ENCODE measurements at regions not wholly inside any gene's neighbourhood (a gene's known extent, or its start where the extent isn't known, plus 50 kb on each side); places are given as distances from the start of the nearest gene placed in this dataset.

DNA sequence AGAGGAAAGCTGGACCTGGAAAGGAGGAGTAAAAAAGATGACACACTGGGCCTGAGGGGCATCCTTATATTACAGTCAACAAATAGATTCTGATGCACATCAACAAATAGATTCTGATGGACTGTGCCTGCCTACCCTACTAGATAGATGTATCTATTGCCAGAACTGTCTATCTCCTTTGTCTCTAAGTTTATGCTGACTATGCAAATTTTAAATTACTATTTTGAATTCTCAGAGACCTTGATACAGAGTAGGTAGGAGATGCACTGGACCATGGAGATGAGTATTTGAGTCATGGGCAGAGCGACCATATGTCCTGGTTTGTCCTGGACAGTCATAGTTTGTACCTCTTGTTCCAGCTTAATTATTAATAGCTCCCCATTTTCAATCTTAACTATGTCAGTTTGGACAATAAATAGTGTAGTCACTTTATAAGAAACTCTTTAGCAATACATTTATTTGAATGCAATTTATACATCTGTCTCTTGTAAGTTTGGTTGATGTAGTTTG, 247.9 kb upstream of the PPP1R2C start:
- no peak for DNase-seq (ENCODE audit: insufficient read length, low spot score, missing footprints)

DNA sequence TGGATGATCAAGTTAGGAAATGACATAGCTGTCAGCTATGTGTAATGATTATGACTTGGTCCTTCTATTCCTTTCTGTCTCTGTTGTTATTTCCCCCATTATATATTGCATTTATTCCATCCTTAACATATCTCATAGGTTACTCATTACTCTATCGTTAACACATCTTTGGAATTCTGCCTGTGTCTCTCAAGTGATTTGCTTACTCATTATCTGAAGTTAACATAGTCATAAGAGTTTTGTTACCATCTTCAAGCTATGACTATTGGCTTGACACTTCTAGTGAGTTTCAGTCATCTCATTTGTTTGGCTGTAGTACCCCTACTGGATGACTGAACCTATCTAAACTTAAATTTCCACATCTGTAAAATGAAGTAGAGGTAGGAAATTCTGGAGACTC, 286.1 kb upstream of the PPP1R2C start:
- Histone ChIP-seq H3K4me2 (ENCODE audit: insufficient read depth, low read length) (no peak overlapping the region), H3K36me3 (ENCODE audit: insufficient read depth, low read length) (no peaks in the 10 kb centered on the region), H3K4me1 (ENCODE audit: insufficient read depth, low read length) (no peaks in the 10 kb centered on the region), H3K4me3 (ENCODE audit: insufficient read depth, low read length) (no peak overlapping the region), H4K20me1 (ENCODE audit: insufficient read depth, low read length) (no peaks in the 10 kb centered on the region), H3K27ac (ENCODE audit: low read depth, low read length) (no peak overlapping the region), H3K79me2 (ENCODE audit: insufficient read depth, low read length) (no peaks in the 10 kb centered on the region), H3K27me3 (ENCODE audit: insufficient read depth, low read length) (no peaks in the 10 kb centered on the region), H3K9me3 (ENCODE audit: low read depth, low read length) (peaks cover 2% of the 10 kb centered on the region), H2AFZ (ENCODE audit: low read length) (no peak overlapping the region)
- TF ChIP-seq, protein P1, sequence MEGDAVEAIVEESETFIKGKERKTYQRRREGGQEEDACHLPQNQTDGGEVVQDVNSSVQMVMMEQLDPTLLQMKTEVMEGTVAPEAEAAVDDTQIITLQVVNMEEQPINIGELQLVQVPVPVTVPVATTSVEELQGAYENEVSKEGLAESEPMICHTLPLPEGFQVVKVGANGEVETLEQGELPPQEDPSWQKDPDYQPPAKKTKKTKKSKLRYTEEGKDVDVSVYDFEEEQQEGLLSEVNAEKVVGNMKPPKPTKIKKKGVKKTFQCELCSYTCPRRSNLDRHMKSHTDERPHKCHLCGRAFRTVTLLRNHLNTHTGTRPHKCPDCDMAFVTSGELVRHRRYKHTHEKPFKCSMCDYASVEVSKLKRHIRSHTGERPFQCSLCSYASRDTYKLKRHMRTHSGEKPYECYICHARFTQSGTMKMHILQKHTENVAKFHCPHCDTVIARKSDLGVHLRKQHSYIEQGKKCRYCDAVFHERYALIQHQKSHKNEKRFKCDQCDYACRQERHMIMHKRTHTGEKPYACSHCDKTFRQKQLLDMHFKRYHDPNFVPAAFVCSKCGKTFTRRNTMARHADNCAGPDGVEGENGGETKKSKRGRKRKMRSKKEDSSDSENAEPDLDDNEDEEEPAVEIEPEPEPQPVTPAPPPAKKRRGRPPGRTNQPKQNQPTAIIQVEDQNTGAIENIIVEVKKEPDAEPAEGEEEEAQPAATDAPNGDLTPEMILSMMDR (IDR thresholded peaks at IDR 0.05; ENCODE audit: extremely low read depth, low read depth, low read length), result no peak
- DNase-seq (ENCODE audit: insufficient read length, low spot score, missing footprints), result no peak

More for the DNA sequence above, 247.9 kb upstream of the PPP1R2C start:
- H3K79me2 ChIP-seq (ENCODE audit: insufficient read depth, low read length), result no peaks in the 10 kb centered on the region
- no peaks in the 10 kb centered on the region for H3K9me3 ChIP-seq (ENCODE audit: low read depth, low read length)
- no peaks in the 10 kb centered on the region for H4K20me1 ChIP-seq (ENCODE audit: insufficient read depth, low read length)
- H3K36me3 ChIP-seq (ENCODE audit: insufficient read depth, low read length), result no peaks in the 10 kb centered on the region
- TF ChIP-seq, protein P1 (IDR thresholded peaks at IDR 0.05; ENCODE audit: extremely low read depth, low read depth, low read length), result no peak
- H2AFZ ChIP-seq (ENCODE audit: low read length), result no peak overlapping the region
- H3K4me1 ChIP-seq (ENCODE audit: insufficient read depth, low read length), result no peaks in the 10 kb centered on the region
- no peaks in the 10 kb centered on the region for H3K27me3 ChIP-seq (ENCODE audit: insufficient read depth, low read length)
- H3K27ac ChIP-seq (ENCODE audit: low read depth, low read length), result no peak overlapping the region
- H3K4me2 ChIP-seq (ENCODE audit: insufficient read depth, low read length), result no peak overlapping the region
- H3K4me3 ChIP-seq (ENCODE audit: insufficient read depth, low read length), result no peak overlapping the region

DNA sequence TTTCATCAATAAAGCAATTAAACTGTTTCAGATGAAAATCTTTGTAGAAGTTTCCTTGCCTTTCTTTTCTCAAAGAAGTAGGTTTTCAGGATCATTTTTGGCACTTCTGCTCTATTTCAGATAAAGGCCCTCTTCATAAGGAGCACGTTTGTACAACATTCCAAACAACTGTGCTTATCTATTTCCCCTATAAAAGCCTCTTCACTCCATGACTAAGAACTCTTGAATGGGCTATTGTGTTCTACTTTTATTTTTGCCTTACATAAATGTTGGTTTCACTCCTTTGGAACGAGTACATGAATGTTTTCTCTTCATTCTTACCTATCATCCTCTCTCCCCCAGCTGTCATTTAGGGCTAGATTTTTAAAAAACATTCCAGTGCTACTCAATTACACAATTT, 288.0 kb upstream of the PPP1R2C start:
- no peaks in the 10 kb centered on the region for H3K36me3 ChIP-seq (ENCODE audit: insufficient read depth, low read length)
- no peak overlapping the region for H2AFZ ChIP-seq (ENCODE audit: low read length)
- TF ChIP-seq, protein P1 (IDR thresholded peaks at IDR 0.05; ENCODE audit: extremely low read depth, low read depth, low read length), result no peak
- H3K27ac ChIP-seq (ENCODE audit: low read depth, low read length), result no peak overlapping the region
- H3K4me2 ChIP-seq (ENCODE audit: insufficient read depth, low read length), result no peak overlapping the region
- no peaks in the 10 kb centered on the region for H4K20me1 ChIP-seq (ENCODE audit: insufficient read depth, low read length)
- H3K4me1 ChIP-seq (ENCODE audit: insufficient read depth, low read length), result no peaks in the 10 kb centered on the region
- no peaks in the 10 kb centered on the region for H3K27me3 ChIP-seq (ENCODE audit: insufficient read depth, low read length)
- H3K79me2 ChIP-seq (ENCODE audit: insufficient read depth, low read length), result no peaks in the 10 kb centered on the region
- no peak for DNase-seq (ENCODE audit: insufficient read length, low spot score, missing footprints)
- H3K4me3 ChIP-seq (ENCODE audit: insufficient read depth, low read length), result no peak overlapping the region
- peaks cover 2% of the 10 kb centered on the region for H3K9me3 ChIP-seq (ENCODE audit: low read depth, low read length)

DNA sequence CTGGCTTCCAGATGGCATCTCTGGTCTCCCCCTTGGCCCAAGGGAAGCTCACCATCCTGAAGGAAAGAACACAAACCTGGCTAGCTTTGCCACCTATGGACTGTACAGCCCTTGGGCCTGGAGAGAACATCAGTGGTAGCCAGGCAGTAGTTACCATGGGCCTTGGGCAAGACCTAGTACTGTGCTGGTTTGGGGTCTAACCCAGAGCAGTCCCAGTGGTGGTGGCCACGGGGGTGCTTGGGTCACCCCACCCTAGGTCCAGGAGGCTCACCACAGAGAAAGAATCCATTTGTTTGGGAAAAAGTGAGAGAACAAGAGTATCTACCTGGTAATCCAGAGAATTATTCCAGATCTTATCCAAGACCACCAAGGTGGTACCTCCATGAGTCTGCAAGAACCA, 290.7 kb upstream of the PPP1R2C start:
- Histone ChIP-seq H2AFZ (ENCODE audit: low read length) (no peak overlapping the region), H3K4me3 (ENCODE audit: insufficient read depth, low read length) (no peak overlapping the region), H3K27me3 (ENCODE audit: insufficient read depth, low read length) (no peaks in the 10 kb centered on the region), H3K27ac (ENCODE audit: low read depth, low read length) (no peak overlapping the region), H3K4me2 (ENCODE audit: insufficient read depth, low read length) (no peak overlapping the region), H3K9me3 (ENCODE audit: low read depth, low read length) (no peaks in the 10 kb centered on the region), H4K20me1 (ENCODE audit: insufficient read depth, low read length) (no peaks in the 10 kb centered on the region), H3K36me3 (ENCODE audit: insufficient read depth, low read length) (no peaks in the 10 kb centered on the region), H3K79me2 (ENCODE audit: insufficient read depth, low read length) (no peaks in the 10 kb centered on the region), H3K4me1 (ENCODE audit: insufficient read depth, low read length) (no peaks in the 10 kb centered on the region)
- no peak for DNase-seq (ENCODE audit: insufficient read length, low spot score, missing footprints)
- TF ChIP-seq, protein P1 (IDR thresholded peaks at IDR 0.05; ENCODE audit: extremely low read depth, low read depth, low read length), result no peak

Measured in osteoblast (primary cell).